Type B pancreatic cell (in vitro differentiated cells): ENCODE measurements at regions not wholly inside any gene's neighbourhood (a gene's known extent, or its start where the extent isn't known, plus 50 kb on each side); places are given as distances from the start of the nearest gene placed in this dataset.
A peak's percentile ranks its signal among the peaks of the same experiment; 100 is the strongest.
"Not testable (repeated sequence)": the region's sequence is repeated elsewhere in the genome, so short reads cannot be mapped to it uniquely, and the experiment has no call there.

Experiments
- DNase-seq: peaks from one replicate; pipeline ENCODE4 v3.0.0; 2021; ENCODE audit warnings: mixed read lengths; ENCODE audit not compliant: unreplicated experiment; ENCODE audit errors: extremely low spot score
- H3K27ac Mint-ChIP-seq: 2 replicates; pipeline ENCODE4 v1.8.0; 2021; ENCODE audit warnings: mild to moderate bottlenecking, mixed read lengths
- H3K27me3 Mint-ChIP-seq: 2 replicates; pipeline ENCODE4 v1.8.0; 2021; ENCODE audit warnings: mixed read lengths
- H3K36me3 Mint-ChIP-seq: 2 replicates; pipeline ENCODE4 v1.8.0; 2021; ENCODE audit warnings: mixed read lengths
- H3K4me1 Mint-ChIP-seq: one replicate; pipeline ENCODE4 v1.8.0; 2021; ENCODE audit warnings: mixed read lengths; ENCODE audit not compliant: unreplicated experiment
- H3K4me3 Mint-ChIP-seq: 2 replicates; pipeline ENCODE4 v1.8.0; 2021; ENCODE audit warnings: mild to moderate bottlenecking, mixed read lengths
- H3K9me3 Mint-ChIP-seq: 2 replicates; pipeline ENCODE4 v1.8.0; 2021; ENCODE audit warnings: mixed read lengths
- TF ChIP-seq, protein P1 (sequence below): fragments of 200-600 bp; sonication (generic); conservative IDR thresholded peaks from 2 replicates; pipeline ENCODE4 v1.5.0; 2021; ENCODE audit warnings: antibody characterized with exemption, mild to moderate bottlenecking

- H3K9me3 Mint-ChIP-seq: no peaks in the 10 kb centered on the region
- no peaks in the 10 kb centered on the region for H3K27me3 Mint-ChIP-seq
- H3K4me3 Mint-ChIP-seq: no peak overlapping the region
- DNase-seq: no peak
- no peaks in the 10 kb centered on the region for H3K36me3 Mint-ChIP-seq
- TF ChIP-seq, protein P1, sequence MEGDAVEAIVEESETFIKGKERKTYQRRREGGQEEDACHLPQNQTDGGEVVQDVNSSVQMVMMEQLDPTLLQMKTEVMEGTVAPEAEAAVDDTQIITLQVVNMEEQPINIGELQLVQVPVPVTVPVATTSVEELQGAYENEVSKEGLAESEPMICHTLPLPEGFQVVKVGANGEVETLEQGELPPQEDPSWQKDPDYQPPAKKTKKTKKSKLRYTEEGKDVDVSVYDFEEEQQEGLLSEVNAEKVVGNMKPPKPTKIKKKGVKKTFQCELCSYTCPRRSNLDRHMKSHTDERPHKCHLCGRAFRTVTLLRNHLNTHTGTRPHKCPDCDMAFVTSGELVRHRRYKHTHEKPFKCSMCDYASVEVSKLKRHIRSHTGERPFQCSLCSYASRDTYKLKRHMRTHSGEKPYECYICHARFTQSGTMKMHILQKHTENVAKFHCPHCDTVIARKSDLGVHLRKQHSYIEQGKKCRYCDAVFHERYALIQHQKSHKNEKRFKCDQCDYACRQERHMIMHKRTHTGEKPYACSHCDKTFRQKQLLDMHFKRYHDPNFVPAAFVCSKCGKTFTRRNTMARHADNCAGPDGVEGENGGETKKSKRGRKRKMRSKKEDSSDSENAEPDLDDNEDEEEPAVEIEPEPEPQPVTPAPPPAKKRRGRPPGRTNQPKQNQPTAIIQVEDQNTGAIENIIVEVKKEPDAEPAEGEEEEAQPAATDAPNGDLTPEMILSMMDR: no peak
- H3K27ac Mint-ChIP-seq: no peak overlapping the region
- peaks cover 5% of the 10 kb centered on the region for H3K4me1 Mint-ChIP-seq
Measured at GRCh38 chr4:101699441-101700124, 90.9 kb upstream of the BANK1 start.

DNA sequence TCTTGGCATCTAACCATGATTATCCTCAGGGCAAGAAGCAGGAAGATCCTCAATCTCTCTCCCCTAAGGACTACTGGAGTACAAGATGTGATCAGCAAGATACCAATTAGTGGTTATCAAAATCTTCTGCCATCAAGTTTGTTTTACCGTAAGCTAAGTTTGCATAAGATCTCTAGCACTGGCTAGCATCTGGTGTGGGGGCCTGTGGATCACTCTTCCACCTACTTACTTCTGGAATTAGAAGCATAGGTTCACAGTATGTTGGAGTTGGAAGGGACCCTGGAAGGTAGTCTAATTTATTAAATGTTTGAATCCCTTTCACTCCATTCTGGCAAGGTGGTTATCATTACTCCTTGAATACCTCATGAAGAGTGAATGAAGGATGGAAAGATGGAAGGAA, 93.3 kb upstream of the BANK1 start:
- Mint-ChIP-seq H3K27me3 (no peaks in the 10 kb centered on the region), H3K4me1 (peaks cover 11% of the 10 kb centered on the region), H3K36me3 (no peaks in the 10 kb centered on the region), H3K27ac (no peak overlapping the region), H3K4me3 (no peak overlapping the region), H3K9me3 (no peaks in the 10 kb centered on the region)
- DNase-seq: no peak
- TF ChIP-seq, protein P1: no peak

DNA sequence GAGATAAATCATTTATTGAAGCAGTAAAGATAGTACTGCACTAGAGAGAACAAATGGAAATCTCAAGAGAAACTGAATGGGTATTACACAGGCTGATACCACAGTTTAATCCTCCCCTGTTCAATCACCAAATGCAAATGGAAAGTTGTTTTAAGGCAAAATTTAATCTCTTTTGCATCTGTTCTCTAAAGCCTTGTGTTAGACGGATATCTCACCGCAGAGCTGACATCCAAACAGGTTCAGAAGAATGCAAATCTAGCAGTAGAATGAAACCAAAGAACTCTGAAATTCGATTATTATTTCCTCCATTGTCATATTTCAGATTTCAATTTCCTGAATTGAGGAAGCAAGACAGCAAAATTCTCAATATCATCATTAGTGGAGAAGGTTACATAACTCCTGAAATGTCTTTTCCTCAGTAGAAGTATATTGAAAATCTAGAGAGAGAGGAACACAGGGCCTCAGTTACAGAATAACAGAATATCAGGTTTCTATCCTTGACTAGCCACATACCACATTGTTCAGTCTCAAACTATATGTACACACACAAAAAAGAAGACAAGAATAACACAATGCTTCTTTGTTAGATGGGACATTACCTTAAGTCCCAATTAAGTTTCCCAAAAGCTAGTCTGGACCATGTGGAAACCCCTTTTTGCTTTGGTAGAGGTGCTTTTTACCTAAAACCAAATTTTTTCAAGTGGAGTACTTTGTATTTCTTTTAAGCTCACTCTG, 94.1 kb upstream of the BANK1 start:
- no peaks in the 10 kb centered on the region for H3K36me3 Mint-ChIP-seq
- H3K9me3 Mint-ChIP-seq: no peaks in the 10 kb centered on the region
- TF ChIP-seq, protein P1: no peak
- H3K4me1 Mint-ChIP-seq: peaks cover 11% of the 10 kb centered on the region
- DNase-seq: no peak
- no peak overlapping the region for H3K4me3 Mint-ChIP-seq
- no peaks in the 10 kb centered on the region for H3K27me3 Mint-ChIP-seq
- H3K27ac Mint-ChIP-seq: no peak overlapping the region

DNA sequence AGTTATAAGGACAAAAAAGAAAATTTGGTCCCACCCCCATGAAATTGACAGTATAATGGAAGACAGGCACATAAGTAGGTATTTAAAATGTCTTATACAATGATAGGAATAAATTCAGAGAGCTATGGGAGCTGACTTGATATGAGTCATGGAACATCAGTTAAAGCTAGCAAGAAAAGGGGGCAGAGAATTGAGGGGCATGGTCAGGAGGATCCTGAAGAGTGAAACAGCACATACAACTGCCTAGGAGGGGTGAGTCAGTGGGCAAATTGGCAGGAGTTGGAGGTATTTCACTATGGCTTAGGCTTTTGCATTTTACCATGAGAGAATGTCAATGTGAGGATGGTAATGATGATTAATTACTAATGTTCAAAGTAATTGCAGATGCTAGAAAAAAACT, 95.4 kb upstream of the BANK1 start:
- Mint-ChIP-seq H3K27ac (no peak overlapping the region), H3K4me3 (no peak overlapping the region), H3K36me3 (no peaks in the 10 kb centered on the region), H3K4me1 (peaks cover 11% of the 10 kb centered on the region), H3K27me3 (peaks cover 3% of the 10 kb centered on the region), H3K9me3 (no peaks in the 10 kb centered on the region)
- no peak for DNase-seq
- TF ChIP-seq, protein P1: no peak

- Mint-ChIP-seq H3K27ac (peak overlapping the region; percentile 7), H3K4me1 (peaks cover 11% of the 10 kb centered on the region)
- not testable (repeated sequence) for H3K9me3 Mint-ChIP-seq, H3K27me3 Mint-ChIP-seq, H3K36me3 Mint-ChIP-seq, H3K4me3 Mint-ChIP-seq, DNase-seq
Measured at GRCh38 chr4:101694403-101694802, 96.1 kb upstream of the BANK1 start.

GRCh38 chr4:101693842-101694398, 96.6 kb upstream of the BANK1 start:
- H3K4me1 Mint-ChIP-seq: peaks cover 11% of the 10 kb centered on the region
- H3K27ac Mint-ChIP-seq: peak overlapping the region; percentile 7
- no peak for DNase-seq
- peaks cover 3% of the 10 kb centered on the region for H3K27me3 Mint-ChIP-seq
- H3K36me3 Mint-ChIP-seq: no peaks in the 10 kb centered on the region
- H3K9me3 Mint-ChIP-seq: no peaks in the 10 kb centered on the region
- TF ChIP-seq, protein P1: no peak
- H3K4me3 Mint-ChIP-seq: no peak overlapping the region
